ENCODE measurements at regions not wholly inside any gene's neighbourhood (a gene's known extent, or its start where the extent isn't known, plus 50 kb on each side); places are given as distances from the start of the nearest gene placed in this dataset.

GRCh38 chr20:6583134-6583738, 184.2 kb upstream of the BMP2 start:
- no peak overlapping the region for H3K4me3 ChIP-seq (ENCODE audit: low read length)
- DNase-seq (ENCODE audit: low read depth), result peak; percentile 52
- TF ChIP-seq, protein P1, sequence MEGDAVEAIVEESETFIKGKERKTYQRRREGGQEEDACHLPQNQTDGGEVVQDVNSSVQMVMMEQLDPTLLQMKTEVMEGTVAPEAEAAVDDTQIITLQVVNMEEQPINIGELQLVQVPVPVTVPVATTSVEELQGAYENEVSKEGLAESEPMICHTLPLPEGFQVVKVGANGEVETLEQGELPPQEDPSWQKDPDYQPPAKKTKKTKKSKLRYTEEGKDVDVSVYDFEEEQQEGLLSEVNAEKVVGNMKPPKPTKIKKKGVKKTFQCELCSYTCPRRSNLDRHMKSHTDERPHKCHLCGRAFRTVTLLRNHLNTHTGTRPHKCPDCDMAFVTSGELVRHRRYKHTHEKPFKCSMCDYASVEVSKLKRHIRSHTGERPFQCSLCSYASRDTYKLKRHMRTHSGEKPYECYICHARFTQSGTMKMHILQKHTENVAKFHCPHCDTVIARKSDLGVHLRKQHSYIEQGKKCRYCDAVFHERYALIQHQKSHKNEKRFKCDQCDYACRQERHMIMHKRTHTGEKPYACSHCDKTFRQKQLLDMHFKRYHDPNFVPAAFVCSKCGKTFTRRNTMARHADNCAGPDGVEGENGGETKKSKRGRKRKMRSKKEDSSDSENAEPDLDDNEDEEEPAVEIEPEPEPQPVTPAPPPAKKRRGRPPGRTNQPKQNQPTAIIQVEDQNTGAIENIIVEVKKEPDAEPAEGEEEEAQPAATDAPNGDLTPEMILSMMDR (conservative IDR thresholded peaks at IDR 0.05; ENCODE audit: low read length), result peak; percentile 81

DNA sequence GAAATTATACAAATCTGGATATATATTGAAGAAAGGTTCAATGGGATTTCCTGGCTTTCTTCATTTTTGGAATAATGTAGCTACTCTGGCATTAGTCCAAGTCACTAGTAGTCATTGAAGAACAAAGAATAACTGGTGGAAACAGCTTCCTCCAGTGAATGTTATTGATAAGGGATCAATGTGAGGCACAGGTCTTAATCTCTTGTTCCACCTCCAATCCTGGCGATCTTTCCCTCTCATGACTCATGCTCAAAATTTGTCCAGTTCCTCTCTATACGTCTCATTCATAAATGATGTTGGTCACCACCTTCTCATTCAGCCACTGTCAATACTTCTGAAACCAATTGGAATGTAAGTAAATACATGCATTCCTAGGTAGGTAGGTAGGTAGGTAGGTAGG, 185.0 kb upstream of the BMP2 start:
- no peak for DNase-seq (ENCODE audit: low read depth)
- no peak overlapping the region for H3K4me3 ChIP-seq (ENCODE audit: low read length)
- TF ChIP-seq, protein P1 (conservative IDR thresholded peaks at IDR 0.05; ENCODE audit: low read length), result no peak

- TF ChIP-seq, protein P1 (conservative IDR thresholded peaks at IDR 0.05; ENCODE audit: low read length), result no peak
- H3K4me3 ChIP-seq (ENCODE audit: low read length), result no peak overlapping the region
- no peak for DNase-seq (ENCODE audit: low read depth)
These were observed 187.0 kb upstream of the BMP2 start for GRCh38 chr20:6580486-6580885.

DNA sequence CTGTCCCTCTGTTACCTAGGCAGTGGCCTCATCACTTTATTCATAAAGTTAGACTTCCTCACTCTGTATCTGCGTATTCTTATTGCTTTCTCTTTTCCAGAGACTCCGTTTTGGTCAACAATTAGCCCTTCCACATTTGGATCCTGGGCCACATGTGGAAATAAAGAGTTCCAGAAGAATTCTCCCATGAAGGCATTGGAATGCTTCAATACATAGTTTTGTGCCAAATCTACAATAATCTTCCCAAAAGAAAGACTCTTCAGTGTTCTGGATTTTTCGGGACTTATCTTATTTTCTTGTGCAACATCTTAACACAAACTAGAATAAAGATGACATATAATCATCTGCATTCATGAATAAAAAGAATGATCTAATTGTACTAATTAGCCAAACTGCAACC, 187.7 kb upstream of the BMP2 start:
- peak; percentile 54 for DNase-seq (ENCODE audit: low read depth)
- H3K4me3 ChIP-seq (ENCODE audit: low read length), result no peak overlapping the region
- TF ChIP-seq, protein P1 (conservative IDR thresholded peaks at IDR 0.05; ENCODE audit: low read length), result no peak

- DNase-seq (ENCODE audit: low read depth), result peak; percentile 11
- TF ChIP-seq, protein P1 (conservative IDR thresholded peaks at IDR 0.05; ENCODE audit: low read length), result no peak
- H3K4me3 ChIP-seq (ENCODE audit: low read length), result no peak overlapping the region
These were observed 188.1 kb upstream of the BMP2 start for GRCh38 chr20:6579417-6579816.

DNA sequence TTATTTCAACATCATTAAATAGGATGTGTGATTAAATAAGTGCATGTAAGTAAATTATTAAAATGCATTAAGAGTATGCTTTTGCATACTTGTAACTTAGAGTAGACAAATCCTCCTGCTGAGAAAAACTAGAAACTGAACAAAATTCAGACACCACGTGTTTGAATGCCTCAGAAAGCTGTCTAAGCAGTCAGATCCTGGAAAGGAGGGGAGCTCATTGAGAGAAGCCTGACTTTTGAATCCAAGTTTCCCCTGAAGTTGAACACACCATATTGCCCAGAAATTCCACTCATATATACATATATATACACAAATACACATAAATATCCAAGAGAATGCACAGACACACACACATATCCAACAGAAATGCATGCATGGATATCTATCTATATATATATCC, 190.0 kb upstream of the BMP2 start:
- H3K4me3 ChIP-seq (ENCODE audit: low read length), result no peak overlapping the region
- no peak for DNase-seq (ENCODE audit: low read depth)
- TF ChIP-seq, protein P1 (conservative IDR thresholded peaks at IDR 0.05; ENCODE audit: low read length), result no peak

DNA sequence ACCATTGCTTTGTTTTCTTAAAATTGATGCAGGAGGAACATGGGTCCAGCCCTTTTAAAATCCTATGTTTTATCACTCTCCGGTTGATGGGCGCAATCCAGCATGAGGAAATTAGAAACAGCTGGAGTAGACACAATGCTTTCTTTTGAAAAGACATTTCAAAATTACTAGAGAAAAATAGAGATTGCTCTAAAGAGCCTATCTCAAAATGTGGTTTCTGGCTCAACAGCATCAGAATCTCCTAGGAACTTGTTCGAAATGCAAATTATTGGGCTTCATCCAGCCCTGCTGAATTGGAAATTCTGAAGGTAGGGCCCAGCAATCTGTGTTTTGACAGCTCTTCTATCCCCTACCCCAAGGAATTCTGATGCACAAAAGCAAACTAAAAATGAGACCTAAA, 190.8 kb upstream of the BMP2 start:
- H3K4me3 ChIP-seq (ENCODE audit: low read length), result no peak overlapping the region
- TF ChIP-seq, protein P1 (conservative IDR thresholded peaks at IDR 0.05; ENCODE audit: low read length), result no peak
- DNase-seq (ENCODE audit: low read depth), result peak; percentile 38
